ENCODE measurements at regions not wholly inside any gene's neighbourhood (a gene's known extent, or its start where the extent isn't known, plus 50 kb on each side); places are given as distances from the start of the nearest gene placed in this dataset.
A peak's percentile ranks its signal among the peaks of the same experiment; 100 is the strongest.

- DNase-seq: peak; percentile 23
Observed at GRCh38 chr18:69216321-69216720, 184.4 kb upstream of the DOK6 start.

- DNase-seq: peak; percentile 26
Observed at GRCh38 chr18:69217196-69218000, 183.3 kb upstream of the DOK6 start.

- DNase-seq: no peak
Observed at GRCh38 chr18:69220529-69220928, 180.2 kb upstream of the DOK6 start.

- DNase-seq: no peak
Observed at GRCh38 chr18:69222089-69222488, 178.6 kb upstream of the DOK6 start.

GRCh38 chr18:69226971-69227370 lies 173.7 kb upstream of the DOK6 start:
- no peak for DNase-seq

- DNase-seq: no peak
Observed at GRCh38 chr18:69230204-69230603, 170.5 kb upstream of the DOK6 start.

GRCh38 chr18:69233465-69234054 lies 167.1 kb upstream of the DOK6 start:
- DNase-seq: no peak

GRCh38 chr18:69239849-69240674 lies 160.6 kb upstream of the DOK6 start:
- no peak for DNase-seq

GRCh38 chr18:69246027-69246426 lies 154.7 kb upstream of the DOK6 start:
- no peak for DNase-seq

- no peak for DNase-seq
Observed at GRCh38 chr18:69250305-69251151, 150.2 kb upstream of the DOK6 start.

GRCh38 chr18:69257861-69258458 lies 142.7 kb upstream of the DOK6 start:
- no peak for DNase-seq

GRCh38 chr18:69259282-69259681 lies 141.4 kb upstream of the DOK6 start:
- DNase-seq: no peak

- DNase-seq: no peak
Observed at GRCh38 chr18:69261406-69261805, 139.3 kb upstream of the DOK6 start.

- DNase-seq: no peak
Observed at GRCh38 chr18:69265656-69266055, 135.0 kb upstream of the DOK6 start.

GRCh38 chr18:69267895-69268294 lies 132.8 kb upstream of the DOK6 start:
- no peak for DNase-seq

GRCh38 chr18:69282371-69282770 lies 118.3 kb upstream of the DOK6 start:
- DNase-seq: no peak

- no peak for DNase-seq
Observed at GRCh38 chr18:69291044-69291443, 109.6 kb upstream of the DOK6 start.

- no peak for DNase-seq
Observed at GRCh38 chr18:69291755-69292154, 108.9 kb upstream of the DOK6 start.

- DNase-seq: no peak
Observed at GRCh38 chr18:69300185-69300584, 100.5 kb upstream of the DOK6 start.

GRCh38 chr18:69308619-69309018 lies 92.1 kb upstream of the DOK6 start:
- DNase-seq: no peak

GRCh38 chr18:69326094-69326493 lies 74.6 kb upstream of the DOK6 start:
- DNase-seq: no peak

All from renal pelvis (tissue), 1 donor.